ENCODE measurements at regions not wholly inside any gene's neighbourhood (a gene's known extent, or its start where the extent isn't known, plus 50 kb on each side); places are given as distances from the start of the nearest gene placed in this dataset.

DNA sequence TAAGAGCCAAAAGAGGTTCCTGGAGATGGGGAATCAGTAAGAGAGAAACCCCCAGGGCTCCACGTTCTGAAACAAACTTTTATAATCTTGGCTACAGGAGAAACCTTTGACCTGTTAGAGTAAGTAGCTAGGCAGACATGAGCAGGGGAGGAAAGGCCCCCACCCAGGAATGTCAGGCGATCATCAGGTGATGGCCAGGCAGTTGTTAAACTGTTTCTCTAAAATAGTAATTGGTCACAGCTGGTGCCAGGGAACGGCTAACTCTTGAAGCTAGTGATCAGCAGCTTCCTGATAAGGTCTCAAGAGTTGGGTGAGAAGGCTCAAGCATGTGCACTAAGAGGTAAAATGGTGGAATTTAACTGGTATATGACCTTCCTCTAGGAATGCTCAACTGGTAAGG, 263.8 kb downstream of the HDGFL1 start:
- peaks cover 6% of the 10 kb centered on the region for H3K9me3 Mint-ChIP-seq (ENCODE audit: unreplicated experiment)
- TF ChIP-seq, protein P1, sequence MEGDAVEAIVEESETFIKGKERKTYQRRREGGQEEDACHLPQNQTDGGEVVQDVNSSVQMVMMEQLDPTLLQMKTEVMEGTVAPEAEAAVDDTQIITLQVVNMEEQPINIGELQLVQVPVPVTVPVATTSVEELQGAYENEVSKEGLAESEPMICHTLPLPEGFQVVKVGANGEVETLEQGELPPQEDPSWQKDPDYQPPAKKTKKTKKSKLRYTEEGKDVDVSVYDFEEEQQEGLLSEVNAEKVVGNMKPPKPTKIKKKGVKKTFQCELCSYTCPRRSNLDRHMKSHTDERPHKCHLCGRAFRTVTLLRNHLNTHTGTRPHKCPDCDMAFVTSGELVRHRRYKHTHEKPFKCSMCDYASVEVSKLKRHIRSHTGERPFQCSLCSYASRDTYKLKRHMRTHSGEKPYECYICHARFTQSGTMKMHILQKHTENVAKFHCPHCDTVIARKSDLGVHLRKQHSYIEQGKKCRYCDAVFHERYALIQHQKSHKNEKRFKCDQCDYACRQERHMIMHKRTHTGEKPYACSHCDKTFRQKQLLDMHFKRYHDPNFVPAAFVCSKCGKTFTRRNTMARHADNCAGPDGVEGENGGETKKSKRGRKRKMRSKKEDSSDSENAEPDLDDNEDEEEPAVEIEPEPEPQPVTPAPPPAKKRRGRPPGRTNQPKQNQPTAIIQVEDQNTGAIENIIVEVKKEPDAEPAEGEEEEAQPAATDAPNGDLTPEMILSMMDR (IDR thresholded peaks at IDR 0.05; ENCODE audit: unreplicated experiment) = no peak

GRCh38 chr6:22838345-22838744, 269.0 kb downstream of the HDGFL1 start:
- Mint-ChIP-seq H3K4me1 (ENCODE audit: unreplicated experiment) (no peaks in the 10 kb centered on the region), H3K9me3 (ENCODE audit: unreplicated experiment) (peaks cover 6% of the 10 kb centered on the region), H3K4me3 (ENCODE audit: unreplicated experiment) (no peak overlapping the region), H3K27me3 (ENCODE audit: unreplicated experiment) (no peaks in the 10 kb centered on the region), H3K36me3 (ENCODE audit: low read depth, unreplicated experiment) (peaks cover 6% of the 10 kb centered on the region), H3K27ac (ENCODE audit: unreplicated experiment) (no peak overlapping the region)
- TF ChIP-seq, protein P1 (IDR thresholded peaks at IDR 0.05; ENCODE audit: unreplicated experiment) = no peak
- no peak for DNase-seq (ENCODE audit: low spot score)

More for the DNA sequence above, 263.8 kb downstream of the HDGFL1 start:
- Mint-ChIP-seq H3K36me3 (ENCODE audit: low read depth, unreplicated experiment) (peaks cover 6% of the 10 kb centered on the region), H3K27me3 (ENCODE audit: unreplicated experiment) (no peaks in the 10 kb centered on the region), H3K4me1 (ENCODE audit: unreplicated experiment) (peaks cover 5% of the 10 kb centered on the region), H3K4me3 (ENCODE audit: unreplicated experiment) (no peak overlapping the region), H3K27ac (ENCODE audit: unreplicated experiment) (no peak overlapping the region)
- no peak for DNase-seq (ENCODE audit: low spot score)

GRCh38 chr6:22845467-22845866, 276.1 kb downstream of the HDGFL1 start:
- TF ChIP-seq, protein P1 (IDR thresholded peaks at IDR 0.05; ENCODE audit: unreplicated experiment) = no peak
- Mint-ChIP-seq H3K27ac (ENCODE audit: unreplicated experiment) (no peak overlapping the region), H3K9me3 (ENCODE audit: unreplicated experiment) (no peaks in the 10 kb centered on the region), H3K36me3 (ENCODE audit: low read depth, unreplicated experiment) (no peaks in the 10 kb centered on the region), H3K4me3 (ENCODE audit: unreplicated experiment) (no peak overlapping the region), H3K27me3 (ENCODE audit: unreplicated experiment) (no peaks in the 10 kb centered on the region), H3K4me1 (ENCODE audit: unreplicated experiment) (no peaks in the 10 kb centered on the region)
- DNase-seq (ENCODE audit: low spot score) = no peak

- DNase-seq (ENCODE audit: low spot score) = no peak
Measured at GRCh38 chr6:22848121-22848520, 278.8 kb downstream of the HDGFL1 start.

GRCh38 chr6:22849921-22850320, 280.6 kb downstream of the HDGFL1 start:
- H3K27ac Mint-ChIP-seq (ENCODE audit: unreplicated experiment) = no peak overlapping the region
- no peaks in the 10 kb centered on the region for H3K36me3 Mint-ChIP-seq (ENCODE audit: low read depth, unreplicated experiment)
- H3K9me3 Mint-ChIP-seq (ENCODE audit: unreplicated experiment) = no peaks in the 10 kb centered on the region
- TF ChIP-seq, protein P1 (IDR thresholded peaks at IDR 0.05; ENCODE audit: unreplicated experiment) = no peak
- H3K4me3 Mint-ChIP-seq (ENCODE audit: unreplicated experiment) = no peak overlapping the region
- H3K4me1 Mint-ChIP-seq (ENCODE audit: unreplicated experiment) = no peaks in the 10 kb centered on the region
- no peak for DNase-seq (ENCODE audit: low spot score)
- no peaks in the 10 kb centered on the region for H3K27me3 Mint-ChIP-seq (ENCODE audit: unreplicated experiment)

More at GRCh38 chr6:22848121-22848520, 278.8 kb downstream of the HDGFL1 start:
- no peaks in the 10 kb centered on the region for H3K27me3 Mint-ChIP-seq (ENCODE audit: unreplicated experiment)
- H3K36me3 Mint-ChIP-seq (ENCODE audit: low read depth, unreplicated experiment) = no peaks in the 10 kb centered on the region
- H3K9me3 Mint-ChIP-seq (ENCODE audit: unreplicated experiment) = no peaks in the 10 kb centered on the region
- TF ChIP-seq, protein P1 (IDR thresholded peaks at IDR 0.05; ENCODE audit: unreplicated experiment) = no peak
- H3K27ac Mint-ChIP-seq (ENCODE audit: unreplicated experiment) = no peak overlapping the region
- no peak overlapping the region for H3K4me3 Mint-ChIP-seq (ENCODE audit: unreplicated experiment)
- H3K4me1 Mint-ChIP-seq (ENCODE audit: unreplicated experiment) = no peaks in the 10 kb centered on the region
